ENCODE measurements at regions not wholly inside any gene's neighbourhood (a gene's known extent, or its start where the extent isn't known, plus 50 kb on each side); places are given as distances from the start of the nearest gene placed in this dataset.
A peak's percentile ranks its signal among the peaks of the same experiment; 100 is the strongest.

DNA sequence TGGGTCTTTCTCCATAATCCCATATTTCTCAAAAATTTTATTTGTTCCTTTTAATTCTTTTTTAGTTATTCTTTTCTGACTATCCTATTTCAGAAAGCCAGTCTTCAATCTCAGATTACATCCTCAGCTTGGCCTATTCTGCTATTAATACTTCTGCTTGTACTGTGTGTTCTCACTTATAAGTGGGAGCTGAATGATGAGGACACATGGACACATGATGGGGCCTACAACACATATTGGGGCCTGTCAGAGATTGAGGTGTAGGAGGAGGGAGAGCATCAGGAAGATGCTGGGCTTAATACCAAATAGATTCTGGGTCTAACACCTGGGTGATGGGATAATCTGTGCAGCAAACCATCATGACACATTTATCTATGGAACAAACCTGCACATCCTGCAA, 82.3 kb downstream of the MAGEE1 start:
- TF ChIP-seq, protein P1, sequence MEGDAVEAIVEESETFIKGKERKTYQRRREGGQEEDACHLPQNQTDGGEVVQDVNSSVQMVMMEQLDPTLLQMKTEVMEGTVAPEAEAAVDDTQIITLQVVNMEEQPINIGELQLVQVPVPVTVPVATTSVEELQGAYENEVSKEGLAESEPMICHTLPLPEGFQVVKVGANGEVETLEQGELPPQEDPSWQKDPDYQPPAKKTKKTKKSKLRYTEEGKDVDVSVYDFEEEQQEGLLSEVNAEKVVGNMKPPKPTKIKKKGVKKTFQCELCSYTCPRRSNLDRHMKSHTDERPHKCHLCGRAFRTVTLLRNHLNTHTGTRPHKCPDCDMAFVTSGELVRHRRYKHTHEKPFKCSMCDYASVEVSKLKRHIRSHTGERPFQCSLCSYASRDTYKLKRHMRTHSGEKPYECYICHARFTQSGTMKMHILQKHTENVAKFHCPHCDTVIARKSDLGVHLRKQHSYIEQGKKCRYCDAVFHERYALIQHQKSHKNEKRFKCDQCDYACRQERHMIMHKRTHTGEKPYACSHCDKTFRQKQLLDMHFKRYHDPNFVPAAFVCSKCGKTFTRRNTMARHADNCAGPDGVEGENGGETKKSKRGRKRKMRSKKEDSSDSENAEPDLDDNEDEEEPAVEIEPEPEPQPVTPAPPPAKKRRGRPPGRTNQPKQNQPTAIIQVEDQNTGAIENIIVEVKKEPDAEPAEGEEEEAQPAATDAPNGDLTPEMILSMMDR (IDR thresholded peaks at IDR 0.05) = no peak

DNA sequence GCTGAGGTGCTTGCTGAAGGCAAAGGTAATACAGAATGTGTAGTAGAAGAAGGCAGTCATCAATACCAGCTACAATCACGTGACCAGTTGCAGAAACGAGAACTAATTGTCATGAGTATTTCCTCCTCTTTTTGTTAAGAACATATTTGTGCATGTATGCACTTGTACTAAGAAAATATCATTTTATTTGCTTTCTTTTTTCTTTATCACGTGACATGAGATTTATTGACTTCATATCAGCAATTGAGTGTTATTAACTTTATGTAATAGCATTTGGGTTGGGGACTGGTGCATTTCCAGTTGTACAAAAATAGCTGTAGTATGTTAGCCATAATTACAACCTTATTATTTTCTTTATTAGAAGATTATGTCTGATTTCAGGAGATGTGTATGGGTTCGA, 90.0 kb downstream of the MAGEE1 start:
- TF ChIP-seq, protein P1 (IDR thresholded peaks at IDR 0.05) = no peak

GRCh38 chrX:76520273-76521054, 93.0 kb downstream of the MAGEE1 start:
- TF ChIP-seq, protein P1 (IDR thresholded peaks at IDR 0.05) = no peak

- TF ChIP-seq, protein P1 (IDR thresholded peaks at IDR 0.05) = no peak
Measured at GRCh38 chrX:76538860-76539259, 111.3 kb downstream of the MAGEE1 start.

- TF ChIP-seq, protein P1 (IDR thresholded peaks at IDR 0.05) = no peak
Measured at GRCh38 chrX:76550016-76550415, 122.5 kb downstream of the MAGEE1 start.

DNA sequence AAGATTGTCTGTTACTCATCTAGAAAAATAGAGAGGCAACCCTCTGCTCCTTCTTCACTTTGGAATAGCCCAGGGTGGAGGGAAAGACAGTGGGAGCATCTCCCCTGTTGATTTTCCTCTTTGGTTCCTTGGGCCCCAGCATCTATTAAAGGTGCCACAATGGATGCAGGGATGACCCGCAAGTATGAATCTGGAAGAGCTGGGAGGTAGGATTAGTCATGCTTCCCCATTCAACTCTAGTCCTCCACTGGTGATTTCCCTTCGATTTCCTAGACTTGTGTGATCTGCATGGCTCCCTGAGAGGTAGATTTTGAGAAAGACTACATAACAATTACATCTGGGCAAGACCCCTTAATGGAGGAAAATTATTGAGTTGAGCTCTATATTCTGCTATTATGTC, 127.8 kb downstream of the MAGEE1 start:
- TF ChIP-seq, protein P1 (IDR thresholded peaks at IDR 0.05) = no peak

GRCh38 chrX:76555816-76556215, 128.3 kb downstream of the MAGEE1 start:
- TF ChIP-seq, protein P1 (IDR thresholded peaks at IDR 0.05) = peak; percentile 21; the same call in 1 of the 2 replicates
